A673 (cell line): ENCODE measurements at regions not wholly inside any gene's neighbourhood (a gene's known extent, or its start where the extent isn't known, plus 50 kb on each side); places are given as distances from the start of the nearest gene placed in this dataset.

Experiments used
- BruUV-seq: library from RNA; stranded (reverse); fragments of 400-500 nt; replicated peaks from 2 replicates; lab custom pipeline; 2021; lab: Mats Ljungman, UMichigan
- CTCF ChIA-PET: fragments of 300-600 bp; sonication (Branson Sonifier 250); formaldehyde crosslinking; loops from one replicate; lab custom pipeline; 2022; ENCODE audit warnings: antibody characterized with exemption; lab: Charles Lee
- POLR2A ChIA-PET: fragments of 300-600 bp; sonication (Branson Sonifier 250); formaldehyde crosslinking; loops from one replicate; lab custom pipeline; 2022; ENCODE audit warnings: antibody characterized with exemption; ENCODE audit not compliant: low non-redundant PET; lab: Charles Lee
- DNase-seq: peaks from one replicate; pipeline ENCODE4 v3.0.0-alpha.2; 2015; ENCODE audit warnings: low spot score
- H3K27ac ChIP-seq: fragments of 200-600 bp; sonication (generic); 2 replicates; pipeline ENCODE4 v1.5.1; 2016; ENCODE audit warnings: mixed run types, low read depth, mild to moderate bottlenecking, mixed read lengths, antibody characterized with exemption, low read length; ENCODE audit not compliant: poor library complexity, severe bottlenecking
- H3K27me3 ChIP-seq: fragments of 200-600 bp; sonication (generic); replicated peaks from 2 replicates; pipeline ENCODE4 v1.6.1; 2017; ENCODE audit warnings: mixed run types, low read depth, mild to moderate bottlenecking, mixed read lengths, antibody characterized with exemption, low read length; ENCODE audit not compliant: insufficient read depth, poor library complexity
- H3K36me3 ChIP-seq: fragments of 200-600 bp; sonication (generic); 2 replicates; pipeline ENCODE4 v1.6.1; 2016; ENCODE audit warnings: mixed run types, mild to moderate bottlenecking, mixed read lengths, antibody characterized with exemption, low read length; ENCODE audit not compliant: insufficient read depth, poor library complexity, severe bottlenecking
- H3K4me1 ChIP-seq: fragments of 200-600 bp; sonication (generic); 2 replicates; pipeline ENCODE4 v1.6.1; 2017; ENCODE audit warnings: mixed run types, mild to moderate bottlenecking, mixed read lengths, antibody characterized with exemption, low read length; ENCODE audit not compliant: insufficient read depth, poor library complexity, severe bottlenecking
- H3K4me3 ChIP-seq: fragments of 200-600 bp; sonication (generic); 2 replicates; pipeline ENCODE4 v1.5.1; 2016; ENCODE audit warnings: low read depth, mixed run types, mild to moderate bottlenecking, mixed read lengths, low read length; ENCODE audit not compliant: poor library complexity, severe bottlenecking
- H3K9me3 ChIP-seq: fragments of 200-600 bp; sonication (generic); 2 replicates; pipeline ENCODE4 v1.6.1; 2016; ENCODE audit warnings: mixed run types, low read depth, mild to moderate bottlenecking, mixed read lengths, antibody characterized with exemption, low read length; ENCODE audit not compliant: poor library complexity, severe bottlenecking
- CTCF ChIP-seq: fragments of 300-800, 200-600 bp; sonication (generic); conservative IDR thresholded peaks from 2 replicates; pipeline ENCODE4 v1.5.1; 2017; ENCODE audit warnings: low read depth, mild to moderate bottlenecking, antibody characterized with exemption, low read length, moderate library complexity, mixed read lengths
- EZH2 ChIP-seq: fragments of 200-600 bp; sonication (generic); IDR thresholded peaks from 2 replicates; pipeline ENCODE4 v1.6.1; 2017; ENCODE audit warnings: borderline replicate concordance, low read depth, mild to moderate bottlenecking, mixed read lengths, antibody characterized with exemption, low read length; ENCODE audit not compliant: poor library complexity, severe bottlenecking
- intact Hi-C: fragments of 100-400 bp; cut with micrococcal nuclease; formaldehyde crosslinking; loops from one replicate; pipeline ENCODE4 v1.10.0; 2022; ENCODE audit not compliant: unreplicated experiment

GRCh38 chr16:73505577-73505976, 457.6 kb upstream of the ZFHX3 start:
- ChIA-PET CTCF (no interaction called here), POLR2A (no interaction called here)
- Histone ChIP-seq H3K9me3 (no peaks in the 10 kb centered on the region), H3K27ac (no peak overlapping the region), H3K4me1 (no peaks in the 10 kb centered on the region), H3K36me3 (no peaks in the 10 kb centered on the region), H3K4me3 (no peak overlapping the region), H3K27me3 (peaks cover 37% of the 10 kb centered on the region)
- intact Hi-C loops: no loop called here
- no TSS peak for BruUV-seq
- TF ChIP-seq EZH2 (no peak), CTCF (no peak)
- DNase-seq: no peak

DNA sequence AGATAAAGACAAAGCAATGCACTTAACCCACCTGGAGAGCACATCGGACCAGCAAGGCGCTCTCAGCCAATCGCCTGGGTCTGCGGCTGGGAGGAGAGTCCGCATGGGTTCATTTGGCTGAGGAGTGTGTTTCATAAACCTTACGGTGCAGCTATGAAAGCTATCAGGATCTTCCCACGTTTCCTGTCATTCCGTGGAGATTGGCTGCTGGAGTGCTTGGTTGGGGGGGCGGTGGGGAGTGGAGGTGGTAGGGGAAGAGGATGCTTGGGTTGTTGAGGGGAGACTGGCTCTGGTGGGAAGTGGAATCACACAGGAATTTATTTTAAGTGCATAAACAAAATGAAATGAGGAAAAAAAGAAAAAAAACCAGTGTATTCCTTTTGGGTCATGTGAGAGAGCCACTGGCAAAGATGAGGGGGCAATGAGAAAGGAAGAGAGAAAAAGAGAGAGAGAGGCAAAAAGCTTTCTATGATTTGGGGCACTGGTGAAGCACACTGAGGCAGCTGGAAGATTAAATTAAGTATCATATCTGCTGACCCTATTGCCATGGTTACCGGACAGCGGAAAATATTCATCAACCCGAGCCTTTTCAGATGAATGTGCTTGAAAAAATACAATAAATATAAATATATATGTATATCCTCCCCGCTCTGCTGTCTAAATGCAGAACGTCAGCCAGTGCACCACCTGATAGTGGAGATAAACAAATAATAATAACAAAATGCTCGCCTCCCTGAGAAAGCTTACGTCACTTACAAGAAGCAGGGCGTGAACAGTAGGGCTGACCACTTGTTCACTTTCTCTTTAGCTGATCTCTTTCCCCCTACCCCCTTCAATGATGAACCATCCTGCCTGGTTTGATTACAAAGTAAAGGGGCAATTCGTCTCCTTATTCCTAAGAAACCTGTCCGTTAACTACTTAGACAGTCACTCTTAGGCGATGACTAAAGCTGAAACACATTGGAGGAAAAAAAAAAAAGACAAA, 457.0 kb upstream of the ZFHX3 start:
- no peaks in the 10 kb centered on the region for H3K9me3 ChIP-seq
- no peak overlapping the region for H3K27ac ChIP-seq
- TF ChIP-seq EZH2 (no peak), CTCF (no peak)
- ChIA-PET CTCF (no interaction called here), POLR2A (no interaction called here)
- no TSS peak for BruUV-seq
- no peaks in the 10 kb centered on the region for H3K36me3 ChIP-seq
- no peak for DNase-seq
- H3K27me3 ChIP-seq: peaks cover 37% of the 10 kb centered on the region
- no peak overlapping the region for H3K4me3 ChIP-seq
- intact Hi-C loops: no loop called here
- no peaks in the 10 kb centered on the region for H3K4me1 ChIP-seq

DNA sequence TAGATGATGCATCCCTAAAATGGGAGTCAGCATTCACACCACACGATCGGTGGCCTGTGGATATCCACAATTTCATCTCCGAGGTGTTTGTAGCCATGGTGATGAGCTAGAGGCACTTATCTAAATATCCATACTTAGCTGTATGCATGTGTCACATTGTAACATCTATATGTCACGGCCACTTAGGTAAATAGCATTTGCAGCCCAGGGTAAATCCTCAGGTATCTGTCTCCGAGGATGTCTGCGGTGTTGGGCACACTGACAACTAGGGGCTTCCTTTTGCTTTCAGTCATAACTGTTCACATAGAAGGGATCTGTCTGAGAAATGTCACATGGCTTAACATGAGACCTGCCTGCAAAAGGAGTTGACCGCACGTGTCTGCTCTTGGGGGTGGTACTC, 455.2 kb upstream of the ZFHX3 start:
- no TSS peak for BruUV-seq
- intact Hi-C loops: no loop called here
- Histone ChIP-seq H3K9me3 (no peaks in the 10 kb centered on the region), H3K27me3 (peaks cover 37% of the 10 kb centered on the region), H3K36me3 (no peaks in the 10 kb centered on the region), H3K4me1 (no peaks in the 10 kb centered on the region), H3K27ac (no peak overlapping the region), H3K4me3 (no peak overlapping the region)
- no peak for DNase-seq
- ChIA-PET CTCF (interaction anchor here (0.6 kb wide), 1 partner anchor 64 kb away, joined by 5 read pairs; no protein-coding TSS in a partner anchor), POLR2A (no interaction called here)
- TF ChIP-seq EZH2 (no peak), CTCF (no peak)
